Lung microvascular endothelial cell (primary cell): ENCODE measurements at regions not wholly inside any gene's neighbourhood (a gene's known extent, or its start where the extent isn't known, plus 50 kb on each side); places are given as distances from the start of the nearest gene placed in this dataset.
"Not testable (repeated sequence)": the region's sequence is repeated elsewhere in the genome, so short reads cannot be mapped to it uniquely, and the experiment has no call there.

Experiments
- DNase-seq, 2 donors: peaks; one replicate each; pipeline versions ENCODE4 v3.0.0 to v3.0.0-alpha.2; 2010; ENCODE audit warnings: low read depth in 2 of 2

DNA sequence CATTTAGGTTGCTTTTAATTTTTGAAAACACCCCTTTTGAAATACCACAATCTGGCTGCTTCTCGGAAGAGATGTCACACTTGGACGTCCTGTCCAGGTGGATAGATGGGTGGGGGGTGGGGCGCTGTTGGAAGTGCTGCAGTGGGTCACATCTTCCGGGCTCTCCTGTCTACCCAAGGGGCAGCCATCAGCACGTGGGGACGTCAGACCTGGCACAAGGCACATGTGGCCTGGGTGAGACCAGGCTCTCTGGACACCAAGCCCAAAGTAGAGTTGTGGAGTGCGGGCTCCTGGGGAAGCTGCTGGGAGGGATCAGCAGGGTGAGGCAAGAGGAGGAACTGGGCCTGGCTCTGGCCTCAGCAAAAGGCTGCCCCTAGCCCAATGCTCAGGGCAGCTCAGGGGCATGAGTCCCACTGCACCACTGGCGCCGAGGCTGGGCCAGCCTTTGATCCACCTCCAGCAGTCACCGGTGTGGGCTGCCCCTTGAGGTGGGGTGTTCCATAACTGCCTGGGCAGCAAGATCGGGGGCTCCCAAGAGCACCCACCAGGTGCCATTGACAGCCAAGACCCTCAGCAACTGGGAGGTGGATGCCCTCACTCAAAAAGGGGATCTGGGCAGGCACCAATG lies 68.6 kb upstream of the CCND1 start:
- no peak for DNase-seq

DNA sequence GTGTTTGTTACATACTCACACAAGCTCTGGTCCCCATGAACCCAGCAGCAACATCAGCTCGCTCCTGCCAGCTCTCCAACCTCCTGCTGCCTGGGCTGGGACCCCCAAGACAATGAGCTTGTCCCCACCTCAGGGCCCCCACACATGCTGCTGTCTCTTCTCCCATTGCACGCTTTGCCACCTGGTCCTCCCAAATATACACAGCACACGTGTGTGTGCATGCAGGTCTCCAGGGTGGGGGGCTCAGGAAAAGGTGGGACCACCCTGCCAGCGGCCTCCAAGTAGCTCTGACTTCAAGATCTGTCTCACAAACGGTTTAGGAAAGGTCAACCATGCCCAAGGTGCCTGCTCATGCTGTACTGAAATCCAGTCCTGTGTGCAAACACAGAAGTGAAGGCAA lies 68.1 kb upstream of the CCND1 start:
- no peak for DNase-seq

DNA sequence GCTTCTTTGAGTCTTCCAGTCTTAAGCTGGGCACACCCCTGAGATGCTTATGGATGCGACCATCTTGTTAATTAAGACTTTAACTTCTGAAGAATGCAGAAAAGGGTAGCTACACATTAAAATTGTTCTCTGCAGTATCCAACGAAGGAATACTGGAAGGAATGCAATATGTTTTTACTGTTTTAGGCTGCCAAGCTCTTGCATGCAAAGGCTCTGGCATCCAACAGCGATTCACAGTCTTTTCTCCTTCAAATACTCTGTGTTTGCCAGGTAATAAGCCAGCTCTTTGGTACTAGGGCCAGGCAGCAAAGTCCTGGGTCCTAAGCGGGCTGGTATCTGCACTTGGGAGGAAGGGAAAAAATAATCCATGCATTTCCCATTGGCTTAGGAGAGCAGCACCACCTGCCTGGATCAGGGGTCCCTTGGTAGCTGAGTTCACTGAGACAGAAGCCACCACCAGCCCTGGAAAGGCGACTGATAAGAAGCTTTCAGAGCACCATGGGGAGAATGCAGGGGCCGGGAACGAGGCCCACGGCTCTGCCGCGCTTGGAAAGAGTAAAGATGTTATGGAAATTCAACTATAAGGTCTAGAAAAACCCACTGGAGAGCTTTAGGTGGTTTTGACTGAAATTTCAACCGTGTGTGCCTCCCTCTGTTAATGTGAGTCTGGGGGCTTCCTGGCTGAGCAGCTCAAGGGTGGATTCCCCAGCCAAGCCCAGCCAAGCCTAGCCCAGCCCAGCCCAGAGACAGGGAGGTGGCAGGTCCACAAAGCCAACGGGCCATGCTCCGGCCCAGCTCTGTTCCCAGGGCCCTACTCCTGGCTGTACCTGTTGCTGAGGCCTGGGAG lies 67.0 kb upstream of the CCND1 start:
- no peak for DNase-seq

DNA sequence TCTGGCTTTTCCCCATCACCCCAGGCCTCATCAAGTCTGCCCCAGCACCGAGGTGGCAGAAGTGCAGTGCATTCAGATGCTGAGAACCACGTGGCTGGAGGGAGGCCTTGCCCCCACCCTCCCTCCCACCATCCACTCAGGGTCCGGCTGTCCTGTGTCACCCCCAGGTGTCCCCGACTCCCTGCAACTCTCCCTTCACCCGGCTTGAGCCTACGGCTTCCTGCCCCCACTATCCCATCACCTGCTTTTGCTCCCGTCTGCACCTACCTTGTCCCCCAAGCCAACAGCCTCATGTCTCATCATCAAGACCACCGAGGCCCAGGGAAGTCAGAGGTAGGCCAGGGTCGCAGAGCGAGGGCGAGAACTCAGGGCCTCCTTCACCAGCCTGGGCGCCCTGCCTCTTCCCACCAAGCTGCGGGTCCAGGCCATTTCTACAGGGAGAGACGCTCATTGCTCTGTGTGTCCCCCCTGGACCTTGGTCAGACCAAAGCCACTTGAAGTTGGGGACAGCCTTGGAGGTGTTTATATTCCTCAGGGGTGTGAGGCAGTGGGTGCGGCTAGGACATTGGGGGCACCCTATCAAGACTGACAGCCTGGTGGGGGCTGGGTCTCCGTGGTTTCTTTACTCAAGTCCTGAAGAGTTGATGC lies 66.2 kb upstream of the CCND1 start:
- DNase-seq: no peak

DNA sequence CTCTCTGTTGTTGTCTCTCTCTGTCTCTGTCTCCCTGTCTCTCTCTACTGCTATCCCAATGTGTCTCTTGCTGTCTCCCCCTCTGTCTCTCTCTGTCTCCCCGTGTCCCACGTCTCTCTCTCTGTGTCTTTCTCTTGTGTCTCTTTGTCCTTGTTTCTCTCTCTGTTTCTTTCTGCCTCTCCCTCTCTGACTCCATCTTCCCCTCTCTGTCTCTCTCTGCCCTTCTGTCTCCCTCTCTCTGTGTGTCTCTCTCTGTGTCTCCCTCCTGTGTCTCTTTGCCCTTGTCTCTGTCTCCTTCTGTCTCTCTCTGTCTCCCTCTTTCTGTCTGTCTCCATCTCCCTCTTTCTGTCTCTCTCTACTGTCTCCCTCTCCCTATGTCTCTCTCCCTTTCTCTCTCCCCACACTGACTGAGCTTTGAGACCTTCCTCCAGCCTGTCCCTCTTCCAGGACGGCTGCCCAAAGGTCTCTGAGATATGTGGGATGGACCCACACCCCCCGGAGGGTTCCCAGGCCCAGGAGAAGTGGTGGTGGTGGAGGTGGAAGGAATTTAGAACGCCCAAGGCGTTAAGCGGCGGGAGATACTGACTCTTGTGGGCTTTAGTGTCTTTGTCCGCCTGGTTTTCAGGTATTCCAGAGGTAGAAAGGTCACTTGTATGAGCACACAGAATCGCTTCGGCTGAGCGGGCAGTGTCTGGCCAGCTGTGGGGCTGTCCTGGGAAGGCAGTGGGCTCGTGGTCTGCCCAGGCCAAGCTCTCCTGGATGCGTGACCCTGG lies 65.5 kb upstream of the CCND1 start:
- no peak for DNase-seq

DNA sequence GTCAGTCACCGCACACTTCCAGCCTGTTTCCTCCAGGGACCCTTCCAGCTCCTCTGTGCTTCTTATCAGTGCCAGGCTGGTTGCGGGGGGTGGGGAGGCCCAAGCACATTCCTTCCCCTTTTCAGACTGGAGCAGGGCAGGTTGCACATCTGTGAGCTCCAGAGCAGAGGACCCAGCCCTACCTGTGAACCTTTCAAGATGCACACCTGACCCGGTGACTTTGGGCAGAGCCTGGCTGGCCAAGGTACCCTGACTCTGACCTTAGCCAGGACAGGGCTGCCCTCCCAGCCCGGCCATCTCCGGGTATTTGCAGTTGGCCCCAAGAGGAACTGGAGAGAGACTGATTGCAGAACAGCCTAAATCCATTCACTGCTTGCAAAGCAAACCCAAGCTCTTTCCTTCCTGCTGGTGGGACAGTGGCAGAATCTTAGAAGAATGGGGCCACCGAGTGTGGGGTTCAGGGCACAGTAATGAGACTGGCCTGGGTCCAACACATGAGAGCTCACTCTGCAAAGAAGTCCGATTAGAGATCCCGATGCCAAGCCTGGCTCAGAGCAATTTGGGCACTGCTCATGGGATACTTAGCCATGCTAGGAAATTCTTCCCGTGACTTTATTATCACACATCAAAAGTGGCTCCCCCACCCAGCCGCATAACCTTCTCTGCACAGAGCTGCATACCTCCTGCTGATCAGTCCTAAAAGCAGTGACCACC lies 64.7 kb upstream of the CCND1 start:
- DNase-seq: no peak

DNA sequence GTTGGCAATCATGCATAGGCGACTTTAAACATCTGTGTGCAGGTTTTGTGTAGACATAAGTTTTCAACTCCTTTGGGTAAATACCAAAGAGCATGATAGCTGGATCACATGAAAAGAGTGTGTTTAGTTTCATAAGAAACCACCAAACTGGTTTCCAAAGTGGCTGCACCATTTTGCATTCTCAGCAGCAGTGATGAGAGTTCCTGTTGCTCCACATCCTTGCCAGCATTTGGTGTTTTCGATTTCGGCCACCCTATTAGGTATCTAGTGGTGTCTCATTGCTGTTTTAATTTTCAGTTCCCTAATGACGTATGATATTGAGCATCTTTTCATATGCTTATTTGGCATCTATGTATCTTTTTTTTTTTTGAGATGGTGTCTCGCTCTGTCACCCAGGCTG lies 62.8 kb upstream of the CCND1 start:
- DNase-seq: no peak

DNA sequence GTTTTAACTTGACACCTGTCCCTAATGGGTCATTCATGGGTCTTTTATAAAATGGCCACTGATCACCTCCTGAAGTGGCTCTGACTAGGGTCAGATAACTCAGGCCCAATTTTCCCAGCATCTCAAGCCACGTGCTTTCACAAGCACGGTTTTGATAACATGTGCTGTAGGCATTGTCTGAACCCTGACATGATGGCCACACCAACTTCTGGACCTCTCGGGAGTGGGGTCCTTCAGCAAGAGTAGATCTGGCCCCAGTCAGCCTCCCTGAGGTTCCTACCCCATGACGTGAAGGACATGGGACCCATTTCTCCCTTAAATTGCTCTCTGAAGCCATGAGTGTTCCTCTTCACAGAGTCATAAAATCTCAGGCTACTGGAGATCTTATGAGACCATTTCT lies 60.4 kb upstream of the CCND1 start:
- no peak for DNase-seq

DNA sequence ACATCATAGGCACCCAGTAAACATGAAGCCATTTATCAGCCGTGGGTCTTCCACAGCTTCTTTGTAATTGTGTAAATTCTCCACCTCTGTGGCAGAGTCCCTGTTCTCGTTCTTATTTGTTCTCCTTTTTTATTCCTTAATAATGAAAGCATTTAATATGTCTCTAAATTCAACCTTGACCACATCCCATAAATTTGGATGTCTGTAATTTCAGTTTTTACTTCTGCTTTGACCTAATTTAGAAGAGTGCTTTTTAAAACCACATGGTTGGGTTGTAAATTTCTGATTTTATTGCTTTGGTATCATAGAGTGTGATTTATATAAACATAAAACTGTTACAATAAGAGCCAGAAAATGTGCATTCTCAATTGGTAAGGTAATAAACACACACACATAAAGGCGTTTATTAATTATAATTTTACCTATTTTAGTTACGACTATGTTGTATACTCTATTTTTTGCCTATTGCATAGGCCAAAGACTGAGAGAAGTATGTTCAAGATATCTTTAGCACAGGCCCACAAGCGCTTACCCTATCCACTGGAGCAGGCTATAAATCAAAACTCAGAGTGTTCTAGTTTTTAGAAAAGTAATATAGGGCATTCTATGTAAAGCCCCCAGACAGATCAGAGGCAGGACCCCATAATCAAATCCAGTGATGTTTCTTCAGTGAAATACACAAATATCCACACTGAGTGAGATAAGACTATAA lies 58.0 kb upstream of the CCND1 start:
- DNase-seq: no peak

DNA sequence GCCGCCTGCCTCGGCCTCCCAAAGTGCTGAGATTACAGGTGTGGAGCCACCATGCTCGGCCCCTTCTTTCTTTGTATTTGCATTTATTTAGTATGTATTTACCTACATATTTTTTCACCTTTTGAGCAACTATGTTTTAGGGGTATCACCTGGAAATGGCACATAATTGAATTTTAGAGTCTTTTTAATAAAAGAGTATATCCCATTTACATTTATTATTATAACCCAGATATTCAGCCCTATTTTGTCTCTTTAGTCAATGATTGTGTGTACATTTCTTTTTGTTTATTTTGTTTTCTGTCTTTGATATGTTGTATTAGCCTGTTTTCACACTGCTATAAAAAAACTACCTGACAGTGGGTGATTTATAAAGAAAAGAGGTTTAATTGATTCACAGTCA lies 56.8 kb upstream of the CCND1 start:
- no peak for DNase-seq

DNA sequence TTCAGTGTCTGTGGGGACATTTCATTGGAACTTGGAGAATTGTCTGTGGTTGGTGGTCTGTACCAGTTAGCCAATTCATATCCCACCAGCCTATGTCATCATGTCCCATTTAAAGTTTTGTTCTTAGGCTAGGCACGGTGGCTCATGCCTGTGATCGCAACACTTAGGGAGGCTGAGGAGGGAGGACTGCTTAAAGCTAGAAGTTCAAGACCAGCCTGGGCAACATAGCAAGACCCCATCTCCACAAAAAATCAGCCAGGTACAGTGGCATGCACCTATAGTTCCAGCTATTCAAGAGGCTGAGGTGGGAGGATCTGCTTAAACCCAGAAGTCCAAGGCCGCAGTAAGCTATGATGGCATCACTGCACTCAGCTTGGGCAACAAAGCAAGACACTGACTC lies 55.6 kb upstream of the CCND1 start:
- no peak for DNase-seq

DNA sequence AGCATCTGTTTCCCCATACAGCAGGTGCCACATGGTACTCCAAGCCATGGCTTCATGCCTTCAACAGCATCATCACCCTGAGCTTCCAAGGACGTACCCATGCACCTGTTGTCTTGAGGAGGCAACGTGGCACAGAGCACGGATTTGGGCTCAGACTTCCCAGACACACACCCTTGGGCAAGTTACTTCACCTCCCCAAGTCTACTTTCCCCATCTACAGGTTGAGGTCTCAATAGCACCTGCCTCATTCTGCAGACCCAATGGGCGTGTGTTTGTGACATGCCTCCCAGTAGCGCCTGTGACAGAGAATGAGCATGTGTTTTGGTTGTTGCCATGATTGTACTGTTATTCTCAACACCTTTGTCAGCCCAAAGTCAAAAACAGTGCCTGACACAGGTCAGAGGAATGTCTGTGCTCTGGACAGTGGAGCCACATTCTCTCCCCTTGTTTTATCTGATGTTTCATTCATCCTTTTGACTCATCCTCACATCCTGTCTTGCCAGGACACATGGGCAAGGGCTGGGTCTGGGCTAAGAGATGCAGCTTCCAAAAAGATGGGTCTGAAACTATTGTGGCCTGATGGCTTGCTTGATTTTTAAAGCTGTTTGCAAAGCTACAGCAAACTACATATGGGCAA lies 53.4 kb upstream of the CCND1 start:
- DNase-seq: peak; percentile 63 to 77

DNA sequence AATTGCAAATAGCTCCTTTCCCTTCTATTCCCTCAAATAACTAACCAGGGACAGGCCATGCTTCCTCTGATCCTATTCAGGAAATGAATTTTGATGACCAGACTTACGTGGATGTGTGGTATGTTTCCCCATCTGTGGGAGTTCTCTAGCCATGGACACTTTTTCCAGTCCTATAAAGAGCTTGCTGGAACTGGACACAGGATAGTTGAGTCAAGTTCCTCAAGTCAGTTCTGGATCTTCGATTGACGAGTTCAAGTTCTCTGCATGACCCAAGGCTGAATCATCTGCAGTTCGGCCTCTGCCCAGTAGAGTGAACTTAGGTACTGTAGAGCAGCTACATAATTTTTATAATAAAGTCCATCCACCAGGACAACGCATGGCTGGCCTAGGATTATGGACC lies 52.7 kb upstream of the CCND1 start:
- peak; percentile 68 to 90 for DNase-seq

DNA sequence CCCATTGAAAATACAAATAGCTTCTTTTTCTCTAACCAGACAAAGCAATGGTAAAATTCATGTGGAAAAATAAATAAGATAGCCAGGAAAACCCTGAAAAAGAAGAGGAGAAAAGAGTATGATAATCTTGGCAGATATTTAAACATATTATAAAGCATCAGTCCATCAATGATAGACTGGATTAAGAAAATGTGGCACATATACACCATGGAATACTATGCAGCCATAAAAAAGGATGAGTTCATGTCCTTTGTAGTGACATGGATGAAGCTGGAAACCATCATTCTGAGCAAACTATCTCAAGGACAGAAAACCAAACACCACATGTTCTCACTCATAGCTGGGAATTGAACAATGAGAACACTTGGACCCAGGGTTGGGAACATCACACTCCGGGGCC lies 50.9 kb upstream of the CCND1 start:
- not testable (repeated sequence) for DNase-seq
